B cell (primary cell): ENCODE measurements at regions not wholly inside any gene's neighbourhood (a gene's known extent, or its start where the extent isn't known, plus 50 kb on each side); places are given as distances from the start of the nearest gene placed in this dataset.

Source experiments
- ATAC-seq: fragments of 200-7000 bp; cut with Tn5 transposase; one replicate; pipeline ENCODE4 v1.10.0; 2021; ENCODE audit warnings: low read depth, mild to moderate bottlenecking, moderate number of reproducible peaks, moderate library complexity
- CTCF ChIA-PET: fragments of 350-600 bp; sonication (Branson Sonifier 250); formaldehyde crosslinking; loops from one replicate; lab custom pipeline; 2021; ENCODE audit warnings: antibody characterized with exemption, inconsistent platforms; lab: Charles Lee
- POLR2A ChIA-PET: fragments of 350-600 bp; sonication (Branson Sonifier 250); formaldehyde crosslinking; loops from one replicate; lab custom pipeline; 2021; ENCODE audit warnings: antibody characterized with exemption; lab: Charles Lee
- DNase-seq: peaks from one replicate; pipeline ENCODE4 v3.0.0; 2013
- H2AFZ ChIP-seq: 2 replicates; pipeline ENCODE4 v1.6.1; 2012; ENCODE audit warnings: mild to moderate bottlenecking, low read depth, low read length; ENCODE audit not compliant: insufficient read depth, poor library complexity, severe bottlenecking
- H3K27ac ChIP-seq, 2 donors: 1 replicate in 1 of 2; 2 replicates in 1 of 2; pipeline ENCODE4 v1.5.1; 2012 to 2013; ENCODE audit warnings: low read length in 2 of 2, mild to moderate bottlenecking in 2 of 2, moderate library complexity in 1 of 2
- H3K27me3 ChIP-seq, 4 experiments: fragments of 200-600 bp in 1 of 4; sonication (generic) in 1 of 4; replicated peaks in 1 of 4; 1 replicate in 2 of 4; 2 replicates in 2 of 4; pipeline versions ENCODE4 v1.6.1 to v1.7.0; 2013 to 2016; ENCODE audit warnings: low read length in 3 of 4, mild to moderate bottlenecking in 2 of 4, mixed read lengths in 1 of 4, moderate library complexity in 1 of 4; ENCODE audit not compliant: insufficient read depth in 4 of 4, control insufficient read depth in 3 of 4; ENCODE audit errors: control extremely low read depth in 1 of 4
- H3K36me3 ChIP-seq, 2 experiments: replicated peaks in 1 of 2; 1 replicate in 1 of 2; 2 replicates in 1 of 2; pipeline versions ENCODE4 v1.6.1 to v1.7.1; 2013; ENCODE audit warnings: low read length in 1 of 2; ENCODE audit not compliant: insufficient read depth in 2 of 2, control insufficient read depth in 1 of 2; ENCODE audit errors: control extremely low read depth in 1 of 2, extremely low read depth in 1 of 2
- H3K4me1 ChIP-seq, 2 donors: fragments of 200-600 bp in 1 of 2; sonication (generic) in 1 of 2; 1 replicate in 1 of 2; 2 replicates in 1 of 2; pipeline versions ENCODE4 v1.5.1 to v1.6.1; 2013 to 2017; ENCODE audit warnings: low read length in 2 of 2; ENCODE audit not compliant: control insufficient read depth in 2 of 2, insufficient read depth in 2 of 2
- H3K4me2 ChIP-seq: replicated peaks from 2 replicates; pipeline ENCODE3; 2012; ENCODE audit warnings: mild to moderate bottlenecking, low read depth, low read length; ENCODE audit not compliant: poor library complexity, severe bottlenecking
- H3K4me3 ChIP-seq, 5 experiments: fragments of 200-600 bp in 1 of 5; sonication (generic) in 1 of 5; 1 replicate in 3 of 5; 2 replicates in 2 of 5; pipeline versions ENCODE4 v1.5.1 to v1.7.0; 2011 to 2016; ENCODE audit warnings: low read length in 4 of 5, mild to moderate bottlenecking in 4 of 5, low read depth in 2 of 5, control low read depth in 1 of 5, moderate library complexity in 1 of 5; ENCODE audit not compliant: insufficient read depth in 1 of 5; ENCODE audit errors: control extremely low read depth in 1 of 5, extremely low read depth in 1 of 5
- H3K79me2 ChIP-seq: fragments of 200-600 bp; sonication (generic); one replicate; pipeline ENCODE4 v1.6.0; 2016; ENCODE audit warnings: low read length; ENCODE audit not compliant: control insufficient read depth, insufficient read depth
- H3K9ac ChIP-seq: fragments of 200-600 bp; sonication (generic); 2 replicates; pipeline ENCODE4 v1.6.1; 2017; ENCODE audit warnings: mild to moderate bottlenecking, low read length, moderate library complexity
- H3K9me3 ChIP-seq, 3 donors: one replicate each; pipeline versions ENCODE4 v1.6.1 to v1.7.1; 2013; ENCODE audit warnings: low read length in 2 of 3; ENCODE audit not compliant: control insufficient read depth in 2 of 3, insufficient read depth in 1 of 3; ENCODE audit errors: control extremely low read depth in 1 of 3
- H4K20me1 ChIP-seq: 2 replicates; pipeline ENCODE4 v1.6.0; 2012; ENCODE audit warnings: mild to moderate bottlenecking, low read length; ENCODE audit not compliant: insufficient read depth, control insufficient read depth, poor library complexity, severe bottlenecking
- H3K27ac Mint-ChIP-seq: one replicate; pipeline ENCODE4 v1.8.0; 2021; ENCODE audit warnings: mixed read lengths
- H3K27me3 Mint-ChIP-seq: one replicate; pipeline ENCODE4 v1.8.0; 2021; ENCODE audit warnings: mixed read lengths
- H3K4me1 Mint-ChIP-seq: one replicate; pipeline ENCODE4 v1.8.0; 2021; ENCODE audit warnings: mixed read lengths
- H3K4me3 Mint-ChIP-seq: one replicate; pipeline ENCODE4 v1.8.0; 2021; ENCODE audit warnings: mixed read lengths
- H3K9me3 Mint-ChIP-seq: one replicate; pipeline ENCODE4 v1.8.0; 2022; ENCODE audit warnings: mixed read lengths; ENCODE audit not compliant: insufficient read depth
- EZH2 ChIP-seq: IDR thresholded peaks from 2 replicates; pipeline ENCODE4 v1.6.1; 2012; ENCODE audit warnings: borderline replicate concordance, low read depth, mild to moderate bottlenecking, moderate library complexity, low read length; ENCODE audit not compliant: insufficient read depth, poor library complexity, severe bottlenecking
- WGBS: methylation state at CpG from one replicate; pipeline ENCODE4 v1.1.5; 2013; ENCODE audit warnings: missing lambda C conversion rate; ENCODE audit not compliant: insufficient coverage; 5-methylcytosine and 5-hydroxymethylcytosine counted together
- intact Hi-C: fragments of 100-400 bp; cut with micrococcal nuclease; formaldehyde crosslinking; loops from one replicate; pipeline ENCODE4 v1.10.0; 2022
- TF ChIP-seq, protein P1 (sequence below): fragments of 200-600 bp; IDR thresholded peaks from one replicate; pipeline ENCODE4 v1.8.0; 2022; ENCODE audit warnings: antibody characterized with exemption, mild to moderate bottlenecking

DNA sequence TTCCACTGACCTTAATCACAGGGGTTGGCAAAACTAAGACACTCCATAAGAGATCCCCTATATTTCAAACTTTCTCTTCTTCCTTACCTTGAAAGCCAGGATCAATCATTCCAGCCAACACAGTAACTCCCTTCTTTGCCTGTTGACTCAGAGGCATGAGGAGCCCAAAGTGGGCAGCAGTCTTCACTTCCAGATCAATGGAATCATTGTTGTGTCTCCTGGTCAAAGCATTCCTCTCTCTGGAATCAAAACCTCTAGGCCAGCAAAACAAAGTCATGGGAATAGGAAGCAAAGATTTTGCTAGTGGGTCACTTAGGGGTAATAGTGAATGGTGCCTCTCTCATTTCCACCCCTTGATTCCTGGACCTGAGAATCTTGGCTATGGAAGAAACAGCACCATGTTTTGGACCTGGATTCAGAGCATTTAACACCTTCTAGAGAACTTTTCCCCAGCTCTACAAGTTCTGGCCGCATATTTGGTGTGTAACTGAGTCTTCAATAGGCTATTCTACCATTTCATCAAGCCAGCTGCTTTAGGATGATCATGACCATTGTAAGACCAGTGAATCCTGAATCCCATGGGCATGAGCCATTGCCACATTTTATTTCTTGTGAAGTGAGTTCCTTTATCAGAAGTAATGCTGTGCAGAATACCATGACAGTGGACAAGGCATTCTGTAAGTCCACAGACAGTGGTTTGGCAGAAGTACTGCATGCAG, 65.7 kb upstream of the SERPINE2 start:
- H3K4me1 Mint-ChIP-seq: peaks cover 5% of the 10 kb centered on the region
- no peaks in the 10 kb centered on the region for H3K9me3 Mint-ChIP-seq
- Histone ChIP-seq H3K4me1 (no peaks in the 10 kb centered on the region), H2AFZ (no peak overlapping the region), H3K36me3 (no peaks in the 10 kb centered on the region), H3K79me2 (no peaks in the 10 kb centered on the region), H3K9me3 (no peaks in the 10 kb centered on the region), H3K27me3 (peaks cover 0 to 3% (median 0%) of the 10 kb centered on the region in 4 experiments), H3K4me3 (no peak overlapping the region), H4K20me1 (no peaks in the 10 kb centered on the region), H3K9ac (no peak overlapping the region), H3K27ac (no peak overlapping the region), H3K4me2 (no peak overlapping the region)
- POLR2A ChIA-PET: no interaction called here
- ATAC-seq (no peak), DNase-seq (no peak)
- H3K27me3 Mint-ChIP-seq: peaks cover 21% of the 10 kb centered on the region
- TF ChIP-seq, protein P1, sequence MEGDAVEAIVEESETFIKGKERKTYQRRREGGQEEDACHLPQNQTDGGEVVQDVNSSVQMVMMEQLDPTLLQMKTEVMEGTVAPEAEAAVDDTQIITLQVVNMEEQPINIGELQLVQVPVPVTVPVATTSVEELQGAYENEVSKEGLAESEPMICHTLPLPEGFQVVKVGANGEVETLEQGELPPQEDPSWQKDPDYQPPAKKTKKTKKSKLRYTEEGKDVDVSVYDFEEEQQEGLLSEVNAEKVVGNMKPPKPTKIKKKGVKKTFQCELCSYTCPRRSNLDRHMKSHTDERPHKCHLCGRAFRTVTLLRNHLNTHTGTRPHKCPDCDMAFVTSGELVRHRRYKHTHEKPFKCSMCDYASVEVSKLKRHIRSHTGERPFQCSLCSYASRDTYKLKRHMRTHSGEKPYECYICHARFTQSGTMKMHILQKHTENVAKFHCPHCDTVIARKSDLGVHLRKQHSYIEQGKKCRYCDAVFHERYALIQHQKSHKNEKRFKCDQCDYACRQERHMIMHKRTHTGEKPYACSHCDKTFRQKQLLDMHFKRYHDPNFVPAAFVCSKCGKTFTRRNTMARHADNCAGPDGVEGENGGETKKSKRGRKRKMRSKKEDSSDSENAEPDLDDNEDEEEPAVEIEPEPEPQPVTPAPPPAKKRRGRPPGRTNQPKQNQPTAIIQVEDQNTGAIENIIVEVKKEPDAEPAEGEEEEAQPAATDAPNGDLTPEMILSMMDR: no peak
- no peak for TF ChIP-seq EZH2
- CTCF ChIA-PET: no interaction called here
- no CpG with 5 or more reads among the region's 1 CpG for WGBS
- no peak overlapping the region for H3K4me3 Mint-ChIP-seq
- no peak overlapping the region for H3K27ac Mint-ChIP-seq
- intact Hi-C loops: no loop called here

DNA sequence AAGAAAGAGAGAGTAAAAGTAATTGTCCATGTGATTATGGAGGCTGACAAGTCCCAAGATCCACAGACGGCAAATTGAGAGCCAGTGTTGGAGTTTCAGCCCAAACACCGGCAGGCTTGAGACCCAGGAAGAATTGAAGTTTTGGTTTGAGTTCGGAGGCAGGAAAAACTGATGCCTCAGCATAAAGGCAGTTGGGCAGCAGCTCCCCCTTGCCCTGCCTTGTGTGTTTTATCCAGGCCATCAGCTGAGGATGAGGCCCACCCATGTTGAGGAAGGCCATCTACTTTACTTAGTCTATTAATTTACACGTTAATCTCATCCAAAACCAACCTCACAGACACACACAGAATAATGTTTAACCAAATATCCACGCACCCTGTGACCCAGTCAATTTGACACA, 64.6 kb upstream of the SERPINE2 start:
- TF ChIP-seq, protein P1: no peak
- TF ChIP-seq EZH2: no peak
- H3K27ac ChIP-seq: no peak overlapping the region
- peaks cover 0 to 3% (median 0%) of the 10 kb centered on the region in 4 experiments for H3K27me3 ChIP-seq
- DNase-seq (no peak), ATAC-seq (no peak)
- H3K79me2 ChIP-seq: no peaks in the 10 kb centered on the region
- Mint-ChIP-seq H3K27me3 (peaks cover 20% of the 10 kb centered on the region), H3K9me3 (no peaks in the 10 kb centered on the region), H3K27ac (no peak overlapping the region), H3K4me3 (no peak overlapping the region), H3K4me1 (peaks cover 5% of the 10 kb centered on the region)
- intact Hi-C loops: no loop called here
- no peaks in the 10 kb centered on the region for H3K9me3 ChIP-seq
- ChIA-PET POLR2A (no interaction called here), CTCF (no interaction called here)
- H3K9ac ChIP-seq: no peak overlapping the region
- no peak overlapping the region for H3K4me3 ChIP-seq
- H3K36me3 ChIP-seq: no peaks in the 10 kb centered on the region
- WGBS: 92% methylated on average over 4 of the region's 5 CpGs
- H4K20me1 ChIP-seq: no peaks in the 10 kb centered on the region
- no peak overlapping the region for H2AFZ ChIP-seq
- no peaks in the 10 kb centered on the region for H3K4me1 ChIP-seq
- no peak overlapping the region for H3K4me2 ChIP-seq
